BLaER1 treated with 17β-estradiol and CSF1 and Interleukin-3, amounts not matched to agents 10 nM and 100 nM (cell line): ENCODE measurements at regions not wholly inside any gene's neighbourhood (a gene's known extent, or its start where the extent isn't known, plus 50 kb on each side); places are given as distances from the start of the nearest gene placed in this dataset.

Experiments
- H3K27ac ChIP-seq, 11 experiments: shearing (Covaris generic); formaldehyde crosslinking; 2 replicates each; pipeline ENCODE4 v1.8.1; 2022
- H3K27me3 ChIP-seq, 11 experiments: shearing (Covaris generic); formaldehyde crosslinking; 2 replicates each; pipeline ENCODE4 v1.8.1; 2022
- H3K36me3 ChIP-seq, 11 experiments: shearing (Covaris generic); formaldehyde crosslinking; 2 replicates each; pipeline ENCODE4 v1.8.1; 2022
- H3K4me1 ChIP-seq, 10 experiments: shearing (Covaris generic); formaldehyde crosslinking; 2 replicates each; pipeline ENCODE4 v1.8.1; 2022
- H3K4me2 ChIP-seq, 11 experiments: shearing (Covaris generic); formaldehyde crosslinking; 2 replicates each; pipeline ENCODE4 v1.8.1; 2022
- H3K4me3 ChIP-seq, 10 experiments: shearing (Covaris generic); formaldehyde crosslinking; 2 replicates each; pipeline ENCODE4 v1.8.1; 2022
- H3K9ac ChIP-seq, 11 experiments: shearing (Covaris generic); formaldehyde crosslinking; 2 replicates each; pipeline ENCODE4 v1.8.1; 2022
- H3K9me3 ChIP-seq, 11 experiments: shearing (Covaris generic); formaldehyde crosslinking; replicated peaks in 1 of 11; 2 replicates each; pipeline ENCODE4 v1.8.1; 2022
- H4K20me1 ChIP-seq, 11 experiments: shearing (Covaris generic); formaldehyde crosslinking; 2 replicates each; pipeline ENCODE4 v1.8.1; 2022
- Cebpa-rat ChIP-seq, 11 experiments: shearing (Covaris generic); IDR thresholded peaks; 2 replicates each; pipeline ENCODE4 v1.8.1; 2022

GRCh38 chr3:150022381-150023238 lies 51.9 kb upstream of the PFN2 start:
- Histone ChIP-seq H3K27ac (peak overlapping the region in 4 of 11 experiments; percentile 22 to 59 (median 54); a peak in 7 of 22 replicates), H4K20me1 (no peaks in the 10 kb centered on the region), H3K4me3 (peak overlapping the region in 1 of 10 experiments; percentile 17; a peak in 1 of 20 replicates), H3K4me2 (peak overlapping the region; percentile 24 to 79 (median 74)), H3K36me3 (no peaks in the 10 kb centered on the region), H3K4me1 (peaks cover 8 to 17% (median 15%) of the 10 kb centered on the region in 10 experiments), H3K9ac (peak overlapping the region in 3 of 11 experiments; percentile 23 to 33 (median 28); a peak in 1 of 22 replicates), H3K9me3 (peaks cover 7 to 42% (median 16%) of the 10 kb centered on the region in 11 experiments; a peak in 19 of 22 replicates), H3K27me3 (no peaks in the 10 kb centered on the region)
- TF ChIP-seq Cebpa-rat (IDR thresholded peaks at IDR 0.05): no peak

GRCh38 chr3:150020527-150020926 lies 49.8 kb upstream of the PFN2 start:
- Histone ChIP-seq H4K20me1 (no peaks in the 10 kb centered on the region), H3K4me1 (peaks cover 8 to 17% (median 15%) of the 10 kb centered on the region in 10 experiments), H3K4me2 (no peak overlapping the region), H3K27me3 (no peaks in the 10 kb centered on the region), H3K27ac (no peak overlapping the region), H3K4me3 (no peak overlapping the region), H3K9me3 (peaks cover 7 to 28% (median 15%) of the 10 kb centered on the region in 11 experiments; a peak in 19 of 22 replicates), H3K9ac (no peak overlapping the region), H3K36me3 (no peaks in the 10 kb centered on the region)
- no peak for TF ChIP-seq Cebpa-rat (IDR thresholded peaks at IDR 0.05)
